Epidermal melanocyte (primary cell): ENCODE measurements at regions not wholly inside any gene's neighbourhood (a gene's known extent, or its start where the extent isn't known, plus 50 kb on each side); places are given as distances from the start of the nearest gene placed in this dataset.
"Not testable (repeated sequence)": the region's sequence is repeated elsewhere in the genome, so short reads cannot be mapped to it uniquely, and the experiment has no call there.

Experiments used
- DNase-seq: peaks from one replicate; pipeline ENCODE4 v3.0.0; 2011; ENCODE audit warnings: low spot score; ENCODE audit not compliant: insufficient read length

- DNase-seq: no peak
Measured at GRCh38 chr12:46573347-46573658, 200.7 kb upstream of the SLC38A2 start.

- no peak for DNase-seq
Measured at GRCh38 chr12:46572644-46573346, 200.2 kb upstream of the SLC38A2 start.

GRCh38 chr12:46571608-46572007 lies 199.0 kb upstream of the SLC38A2 start:
- DNase-seq: no peak

DNA sequence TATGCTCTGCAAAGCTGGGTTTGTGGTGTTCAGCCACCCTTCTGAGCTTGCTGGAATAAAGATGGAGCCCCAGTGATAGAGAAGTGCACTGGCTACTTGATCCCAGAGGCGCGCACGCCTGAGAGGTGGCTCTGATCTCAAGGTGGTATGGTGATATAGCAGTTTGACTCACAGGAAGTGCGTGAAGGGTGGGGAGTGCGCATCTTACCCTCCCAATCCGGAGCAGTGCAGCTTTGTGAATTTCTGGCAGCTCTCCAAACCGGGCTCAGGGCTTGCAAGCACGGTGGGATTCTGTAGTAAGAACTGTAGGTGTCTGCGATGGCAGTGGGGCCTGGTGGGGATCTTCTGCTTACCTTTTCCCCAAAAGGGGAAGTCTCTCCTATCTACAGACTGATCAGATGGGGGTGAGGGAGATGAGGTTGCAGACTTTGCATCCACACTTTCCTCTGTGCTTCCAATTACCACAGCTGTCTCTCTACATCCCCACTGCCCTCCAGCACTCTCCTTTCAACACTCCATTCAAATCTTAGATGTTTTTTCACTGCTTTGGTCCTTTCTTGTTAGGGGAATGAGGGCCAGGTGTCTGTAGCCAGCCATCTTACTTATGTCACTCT lies 197.4 kb upstream of the SLC38A2 start:
- DNase-seq: no peak

DNA sequence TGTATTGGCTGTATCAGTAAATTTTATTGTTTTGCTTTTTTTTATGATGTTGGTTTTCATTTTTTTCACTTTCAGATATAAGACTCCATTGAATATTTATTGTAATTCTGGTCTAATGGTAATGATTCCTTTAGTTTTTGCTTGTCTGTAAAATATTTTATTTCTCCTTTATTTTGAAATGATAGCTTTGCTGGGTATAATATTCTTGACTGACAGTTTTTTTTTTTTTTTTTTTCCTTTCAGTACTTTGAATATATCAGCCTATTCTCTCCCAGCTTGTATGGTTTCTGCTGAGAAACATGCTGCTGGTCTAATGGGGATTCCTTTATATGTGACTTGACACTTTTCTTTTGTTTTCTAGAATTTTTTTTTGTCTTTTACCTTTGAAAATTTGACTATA lies 195.1 kb upstream of the SLC38A2 start:
- DNase-seq: no peak

GRCh38 chr12:46562625-46563225 lies 190.2 kb upstream of the SLC38A2 start:
- no peak for DNase-seq

DNA sequence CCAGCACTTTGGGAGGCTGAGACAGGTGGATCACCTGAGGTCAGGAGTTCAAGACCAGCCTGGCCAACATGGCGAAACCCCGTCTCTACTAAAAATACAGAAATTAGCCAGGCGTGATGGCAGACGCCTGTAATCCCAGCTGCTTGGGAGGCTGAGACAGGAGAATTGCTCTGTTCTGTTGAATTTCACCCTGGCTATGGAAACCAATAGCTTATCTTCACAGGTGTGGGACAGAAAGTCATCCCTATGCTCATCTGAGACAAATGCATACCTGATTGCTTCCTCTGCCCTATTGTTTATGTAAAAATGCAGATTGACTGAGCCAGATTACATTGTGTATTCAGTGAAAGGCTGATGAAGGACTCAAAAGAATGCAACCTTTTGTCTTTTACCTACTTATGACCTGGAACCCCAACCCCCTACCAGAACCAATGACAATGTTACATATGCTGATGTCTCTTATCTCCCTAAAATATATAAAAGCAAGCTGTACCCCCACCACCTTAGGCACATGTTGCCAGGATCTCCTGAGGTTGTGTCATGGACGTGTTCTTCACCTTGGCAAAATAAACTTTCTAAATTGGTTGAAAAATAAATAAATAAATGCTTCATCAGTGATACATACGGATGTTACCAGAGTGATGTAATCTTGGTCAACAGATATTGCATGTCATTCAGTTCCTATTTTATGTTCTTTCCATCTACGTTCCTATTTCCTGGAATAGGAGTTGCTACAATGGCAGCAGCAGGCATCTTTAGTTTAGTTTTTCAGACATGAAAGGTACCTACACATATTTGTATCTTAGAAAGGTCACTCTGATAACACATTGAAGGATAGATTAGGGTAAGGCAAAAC lies 189.4 kb upstream of the SLC38A2 start:
- DNase-seq: not testable (repeated sequence)

GRCh38 chr12:46560874-46561273 lies 188.3 kb upstream of the SLC38A2 start:
- no peak for DNase-seq

GRCh38 chr12:46560089-46560488 lies 187.5 kb upstream of the SLC38A2 start:
- no peak for DNase-seq

- DNase-seq: no peak
Measured at GRCh38 chr12:46559311-46559710, 186.7 kb upstream of the SLC38A2 start.

DNA sequence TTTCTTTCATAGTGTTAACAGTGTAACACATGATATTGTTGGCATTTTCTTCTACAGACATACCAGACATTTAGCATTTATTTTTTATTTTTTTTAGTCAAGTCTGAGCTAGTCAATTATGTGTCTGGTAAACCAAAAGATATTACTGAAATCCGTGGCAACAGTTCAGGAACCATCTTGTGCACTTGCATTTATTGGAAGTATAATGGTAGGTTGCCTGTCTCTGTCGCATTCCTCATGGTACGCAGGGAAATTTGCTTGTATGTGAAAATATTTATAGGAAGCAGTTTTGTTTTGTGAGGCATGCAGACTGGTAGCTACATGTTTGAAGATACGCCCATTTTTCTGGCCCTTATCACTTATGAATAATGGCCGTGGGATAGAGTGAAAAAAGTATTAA lies 186.1 kb upstream of the SLC38A2 start:
- DNase-seq: no peak

GRCh38 chr12:46557539-46558373 lies 185.2 kb upstream of the SLC38A2 start:
- DNase-seq: no peak

- DNase-seq: no peak
Measured at GRCh38 chr12:46556819-46557524, 184.4 kb upstream of the SLC38A2 start.

GRCh38 chr12:46556105-46556559 lies 183.6 kb upstream of the SLC38A2 start:
- no peak for DNase-seq

DNA sequence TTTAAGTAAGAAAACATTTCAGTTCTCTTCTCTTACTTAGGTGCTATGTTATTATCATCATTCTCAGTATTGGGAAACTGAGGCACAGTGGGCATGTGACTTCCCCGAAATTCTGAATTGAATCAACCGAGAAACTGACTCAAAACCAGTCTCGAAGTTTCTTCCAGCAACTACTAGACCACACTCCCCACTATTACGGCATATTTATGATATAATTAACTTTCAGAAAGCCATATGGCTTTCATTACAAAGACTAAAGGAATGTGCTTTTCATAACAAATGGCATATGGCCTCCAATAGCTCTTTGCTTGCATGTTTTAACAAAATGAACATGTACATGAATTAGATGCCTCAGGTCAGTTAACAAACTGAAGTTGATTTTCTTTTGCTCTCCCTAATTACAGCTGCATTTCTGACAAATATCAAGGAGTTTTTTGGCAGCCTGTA lies 182.9 kb upstream of the SLC38A2 start:
- DNase-seq: peak; percentile 41

DNA sequence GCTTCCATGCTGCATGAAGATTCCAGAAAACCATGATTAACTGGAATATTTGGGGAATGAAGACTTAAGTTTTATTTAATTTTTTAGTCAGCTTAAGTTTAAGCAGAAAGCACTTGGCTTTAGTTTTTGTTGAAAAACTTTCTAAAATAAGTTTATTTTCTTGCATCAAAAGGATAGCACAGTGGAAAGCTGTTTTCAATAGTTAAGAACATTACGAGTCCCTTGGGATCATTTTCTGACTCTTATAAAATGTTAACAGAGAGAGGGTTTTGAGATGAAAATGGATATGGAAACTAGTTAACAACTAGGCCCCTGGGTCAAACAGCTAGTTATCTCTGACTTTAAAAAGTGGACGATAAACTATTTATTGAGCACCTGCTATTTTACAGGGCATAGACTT lies 181.9 kb upstream of the SLC38A2 start:
- DNase-seq: no peak

DNA sequence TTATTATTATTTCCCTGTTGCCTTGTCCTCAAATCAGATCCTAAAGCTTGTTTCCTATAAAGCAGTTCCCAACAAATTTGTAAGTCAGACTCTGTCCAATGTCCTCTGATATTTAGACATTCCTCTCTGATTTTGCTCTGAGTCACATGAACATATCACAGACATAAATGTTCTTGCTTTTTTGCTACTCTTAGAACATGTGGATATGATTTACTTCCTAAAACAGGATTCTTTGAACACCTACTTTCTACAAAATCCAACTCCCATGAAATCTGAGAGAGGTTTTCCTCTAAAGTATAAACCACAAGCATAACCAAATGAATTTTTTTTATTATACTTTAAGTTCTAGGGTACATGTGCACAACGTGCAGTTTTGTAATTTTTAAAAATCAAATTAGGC lies 181.3 kb upstream of the SLC38A2 start:
- DNase-seq: no peak

DNA sequence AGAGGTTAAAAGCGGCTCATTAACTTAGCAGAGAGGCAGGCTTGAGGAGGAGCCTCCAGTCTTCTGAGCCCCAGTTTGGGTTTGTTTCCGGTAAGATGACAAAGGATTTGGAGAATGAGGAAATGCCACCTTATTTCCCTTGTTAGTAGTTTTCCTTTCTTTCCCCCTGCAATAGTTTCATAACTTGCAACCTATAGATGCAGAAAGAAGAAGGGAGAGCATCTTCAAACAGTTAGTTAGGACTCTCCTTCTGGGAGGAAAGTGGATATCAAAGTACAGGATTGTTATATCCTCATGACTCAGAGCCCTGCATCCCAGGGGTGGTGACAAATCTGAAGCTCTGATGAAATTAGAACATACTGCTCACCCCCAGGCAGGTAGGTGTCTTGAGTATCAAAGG lies 180.7 kb upstream of the SLC38A2 start:
- no peak for DNase-seq

- no peak for DNase-seq
Measured at GRCh38 chr12:46550266-46550879, 177.8 kb upstream of the SLC38A2 start.
